WTC11 (cell line): ENCODE measurements at regions not wholly inside any gene's neighbourhood (a gene's known extent, or its start where the extent isn't known, plus 50 kb on each side); places are given as distances from the start of the nearest gene placed in this dataset.

Experiments
- ATAC-seq: fragments of 200-7000 bp; cut with Tn5 transposase; 2 replicates; pipeline ENCODE4 v1.10.0; 2021; ENCODE audit warnings: mild to moderate bottlenecking, moderate library complexity
- CTCF ChIA-PET: fragments of 300-600 bp; sonication (Branson Sonifier 250); formaldehyde crosslinking; loops from one replicate; lab custom pipeline; 2021; ENCODE audit warnings: antibody characterized with exemption; lab: Charles Lee
- POLR2A ChIA-PET: fragments of 350-600 bp; sonication (Branson Sonifier 250); formaldehyde crosslinking; loops from one replicate; lab custom pipeline; 2021; ENCODE audit warnings: antibody characterized with exemption; lab: Charles Lee
- DNase-seq: peaks from one replicate; pipeline ENCODE4 v3.0.0; 2021; ENCODE audit warnings: low spot score
- H3K27ac Mint-ChIP-seq: 2 replicates; pipeline ENCODE4 v1.8.0; 2021; ENCODE audit warnings: mixed read lengths
- H3K27me3 Mint-ChIP-seq: 2 replicates; pipeline ENCODE4 v1.8.0; 2021; ENCODE audit warnings: low read depth, mild to moderate bottlenecking, moderate library complexity, mixed read lengths
- H3K36me3 Mint-ChIP-seq: 2 replicates; pipeline ENCODE4 v1.8.0; 2021; ENCODE audit warnings: mixed read lengths
- H3K4me1 Mint-ChIP-seq: 2 replicates; pipeline ENCODE4 v1.8.0; 2022; ENCODE audit warnings: mixed read lengths
- H3K4me3 Mint-ChIP-seq: 2 replicates; pipeline ENCODE4 v1.8.0; 2021; ENCODE audit warnings: mild to moderate bottlenecking, moderate library complexity, mixed read lengths
- H3K9me3 Mint-ChIP-seq: 2 replicates; pipeline ENCODE4 v1.8.0; 2021; ENCODE audit warnings: mixed read lengths
- CBFB ChIP-seq: sonication (generic); formaldehyde crosslinking; IDR thresholded peaks from 2 replicates; pipeline ENCODE4 v1.8.1; 2022; ENCODE audit warnings: mild to moderate bottlenecking, low read depth, missing genetic modification reagents
- FOXP1 ChIP-seq: sonication (generic); formaldehyde crosslinking; IDR thresholded peaks from 2 replicates; pipeline ENCODE4 v1.8.0; 2022; ENCODE audit warnings: missing genetic modification reagents, mild to moderate bottlenecking, moderate library complexity, borderline replicate concordance
- GTF2I ChIP-seq: fragments of 250-450 bp; sonication (Bioruptor Pico); conservative IDR thresholded peaks from 2 replicates; pipeline ENCODE4 v1.4.0; 2021; ENCODE audit warnings: mild to moderate bottlenecking
- JAZF1 ChIP-seq: fragments of 250-450 bp; sonication (Bioruptor Pico); IDR thresholded peaks from 2 replicates; pipeline ENCODE4 v1.9.0; 2021; ENCODE audit warnings: moderate library complexity, mild to moderate bottlenecking, inconsistent platforms
- JUN ChIP-seq: sonication (generic); formaldehyde crosslinking; IDR thresholded peaks from 2 replicates; pipeline ENCODE4 v1.8.0; 2023; ENCODE audit warnings: mild to moderate bottlenecking, missing genetic modification reagents
- NFATC4 ChIP-seq: fragments of 250-450 bp; sonication (Bioruptor Pico); IDR thresholded peaks from 2 replicates; pipeline ENCODE4 v1.9.0; 2021; ENCODE audit warnings: mild to moderate bottlenecking
- NR1H2 ChIP-seq: sonication (generic); formaldehyde crosslinking; IDR thresholded peaks from 2 replicates; pipeline ENCODE4 v1.9.0; 2021; ENCODE audit warnings: mild to moderate bottlenecking, moderate library complexity, missing genetic modification reagents
- PRRX2 ChIP-seq: fragments of 250-450 bp; sonication (Bioruptor Pico); IDR thresholded peaks from 2 replicates; pipeline ENCODE4 v1.8.0; 2021; ENCODE audit warnings: mild to moderate bottlenecking
- SOX15 ChIP-seq: fragments of 250-450 bp; sonication (Bioruptor Pico); IDR thresholded peaks from 2 replicates; pipeline ENCODE4 v1.9.0; 2021; ENCODE audit warnings: mild to moderate bottlenecking
- TCF7 ChIP-seq: sonication (generic); formaldehyde crosslinking; IDR thresholded peaks from 2 replicates; pipeline ENCODE4 v1.8.0; 2022; ENCODE audit warnings: mild to moderate bottlenecking, low read depth, missing genetic modification reagents, moderate library complexity
- TEAD1 ChIP-seq: sonication (generic); formaldehyde crosslinking; IDR thresholded peaks from 2 replicates; pipeline ENCODE4 v1.8.0; 2022; ENCODE audit warnings: mild to moderate bottlenecking, missing genetic modification reagents
- TEAD4 ChIP-seq: sonication (generic); formaldehyde crosslinking; IDR thresholded peaks from 2 replicates; pipeline ENCODE4 v1.8.0; 2022; ENCODE audit warnings: mild to moderate bottlenecking, missing genetic modification reagents
- TF ChIP-seq, protein P1 (sequence below): sonication (generic); formaldehyde crosslinking; IDR thresholded peaks from 2 replicates; pipeline ENCODE4 v1.8.1; 2022; ENCODE audit warnings: low read depth, mild to moderate bottlenecking, moderate library complexity, missing genetic modification reagents, borderline replicate concordance
- TF ChIP-seq, protein P2 (sequence below): sonication (generic); formaldehyde crosslinking; IDR thresholded peaks from 2 replicates; pipeline ENCODE4 v1.8.1; 2022; ENCODE audit warnings: mild to moderate bottlenecking, moderate library complexity, missing genetic modification reagents
- TF ChIP-seq, protein P3 (sequence below): sonication (generic); formaldehyde crosslinking; conservative IDR thresholded peaks from 2 replicates; pipeline ENCODE4 v1.8.1; 2022; ENCODE audit warnings: mild to moderate bottlenecking, missing genetic modification reagents
- TF ChIP-seq, protein P4 (sequence below): sonication (generic); formaldehyde crosslinking; IDR thresholded peaks from 2 replicates; pipeline ENCODE4 v1.8.1; 2023; ENCODE audit warnings: mild to moderate bottlenecking, missing genetic modification reagents, borderline replicate concordance
- TF ChIP-seq, protein P5 (sequence below): sonication (generic); formaldehyde crosslinking; IDR thresholded peaks from 2 replicates; pipeline ENCODE4 v1.8.1; 2023; ENCODE audit warnings: mild to moderate bottlenecking, missing genetic modification reagents, moderate library complexity
- TF ChIP-seq, protein P6 (sequence below): fragments of 250-450 bp; sonication (Bioruptor Pico); IDR thresholded peaks from 2 replicates; pipeline ENCODE4 v2.1.2; 2022; ENCODE audit warnings: mild to moderate bottlenecking, moderate library complexity
- TF ChIP-seq, protein P7 (sequence below): sonication (generic); formaldehyde crosslinking; IDR thresholded peaks from 2 replicates; pipeline ENCODE4 v1.8.1; 2023; ENCODE audit warnings: mild to moderate bottlenecking, missing genetic modification reagents
- TF ChIP-seq, protein P8 (sequence below): sonication (generic); formaldehyde crosslinking; conservative IDR thresholded peaks from 2 replicates; pipeline ENCODE4 v1.8.1; 2023; ENCODE audit warnings: mild to moderate bottlenecking, low read depth, missing genetic modification reagents, moderate library complexity

DNA sequence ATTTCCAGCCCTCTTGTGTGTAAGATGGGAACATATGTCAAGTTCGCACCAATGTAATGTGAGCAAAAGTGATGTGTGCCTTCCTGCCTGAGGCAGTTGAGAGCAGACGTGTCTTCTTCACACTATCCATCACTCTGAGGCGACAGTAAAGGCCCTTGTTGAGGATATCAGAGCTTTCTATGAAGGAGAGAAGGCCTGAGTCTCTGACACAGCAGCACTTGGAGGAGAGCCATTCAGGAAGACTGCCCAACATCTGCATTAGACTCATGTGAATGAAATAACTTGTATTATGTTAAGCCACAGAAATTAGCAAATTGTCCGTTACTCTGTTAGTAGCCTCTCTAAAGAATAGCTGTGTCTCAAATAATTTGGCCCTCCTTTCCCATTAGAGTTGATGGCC, 108.8 kb upstream of the CCDC54 start:
- ChIA-PET POLR2A (no interaction called here), CTCF (interaction anchor here (0.9 to 2.4 kb wide), 3 partner anchors 62 to 244 kb away, joined by 3 to 9 read pairs (median 3); no protein-coding TSS in a partner anchor)
- DNase-seq = no peak
- no peak overlapping the region for H3K27ac Mint-ChIP-seq
- H3K4me3 Mint-ChIP-seq = no peak overlapping the region
- no peak for TF ChIP-seq NFATC4
- TF ChIP-seq, protein P1, sequence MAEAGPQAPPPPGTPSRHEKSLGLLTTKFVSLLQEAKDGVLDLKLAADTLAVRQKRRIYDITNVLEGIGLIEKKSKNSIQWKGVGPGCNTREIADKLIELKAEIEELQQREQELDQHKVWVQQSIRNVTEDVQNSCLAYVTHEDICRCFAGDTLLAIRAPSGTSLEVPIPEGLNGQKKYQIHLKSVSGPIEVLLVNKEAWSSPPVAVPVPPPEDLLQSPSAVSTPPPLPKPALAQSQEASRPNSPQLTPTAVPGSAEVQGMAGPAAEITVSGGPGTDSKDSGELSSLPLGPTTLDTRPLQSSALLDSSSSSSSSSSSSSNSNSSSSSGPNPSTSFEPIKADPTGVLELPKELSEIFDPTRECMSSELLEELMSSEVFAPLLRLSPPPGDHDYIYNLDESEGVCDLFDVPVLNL (CRISPR knock-in tag) = no peak
- TF ChIP-seq PRRX2 (CRISPR knock-in tag) = no peak
- TF ChIP-seq TEAD1 = no peak
- no peak for TF ChIP-seq JAZF1 (CRISPR knock-in tag)
- ATAC-seq = no peak
- H3K27me3 Mint-ChIP-seq = no peaks in the 10 kb centered on the region; the same call in 1 of the 2 replicates
- no peaks in the 10 kb centered on the region for H3K9me3 Mint-ChIP-seq
- H3K4me1 Mint-ChIP-seq = peaks cover 24% of the 10 kb centered on the region
- H3K36me3 Mint-ChIP-seq = no peaks in the 10 kb centered on the region

DNA sequence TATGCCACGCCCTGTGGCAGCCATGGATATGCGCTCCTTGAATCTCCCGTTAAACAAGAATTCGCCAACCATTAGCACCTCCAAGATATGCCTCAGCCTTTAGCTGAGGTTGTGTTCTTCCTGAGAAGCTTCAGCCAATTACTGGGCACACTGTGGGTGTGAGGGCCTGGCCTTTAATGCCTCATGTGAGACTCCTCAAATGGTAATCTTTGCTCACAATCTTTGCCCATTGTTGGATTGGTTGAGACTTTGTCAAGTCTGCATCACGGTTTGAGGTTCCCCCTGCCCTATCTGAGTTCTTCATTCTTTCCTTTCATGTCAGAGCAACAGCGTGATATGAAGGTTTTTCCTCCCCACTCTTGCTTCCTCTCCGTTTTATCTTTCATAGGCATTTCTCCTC, 108.1 kb upstream of the CCDC54 start:
- DNase-seq = no peak
- no peak overlapping the region for H3K27ac Mint-ChIP-seq
- ChIA-PET POLR2A (no interaction called here), CTCF (interaction anchor here (0.9 to 2.4 kb wide), 6 partner anchors 28 to 243 kb away, joined by 3 to 11 read pairs (median 5); no protein-coding TSS in a partner anchor)
- TF ChIP-seq, protein P2, sequence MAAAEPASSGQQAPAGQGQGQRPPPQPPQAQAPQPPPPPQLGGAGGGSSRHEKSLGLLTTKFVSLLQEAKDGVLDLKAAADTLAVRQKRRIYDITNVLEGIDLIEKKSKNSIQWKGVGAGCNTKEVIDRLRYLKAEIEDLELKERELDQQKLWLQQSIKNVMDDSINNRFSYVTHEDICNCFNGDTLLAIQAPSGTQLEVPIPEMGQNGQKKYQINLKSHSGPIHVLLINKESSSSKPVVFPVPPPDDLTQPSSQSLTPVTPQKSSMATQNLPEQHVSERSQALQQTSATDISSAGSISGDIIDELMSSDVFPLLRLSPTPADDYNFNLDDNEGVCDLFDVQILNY = no peak
- no peak for TF ChIP-seq JUN (CRISPR knock-in tag)
- TF ChIP-seq, protein P3, sequence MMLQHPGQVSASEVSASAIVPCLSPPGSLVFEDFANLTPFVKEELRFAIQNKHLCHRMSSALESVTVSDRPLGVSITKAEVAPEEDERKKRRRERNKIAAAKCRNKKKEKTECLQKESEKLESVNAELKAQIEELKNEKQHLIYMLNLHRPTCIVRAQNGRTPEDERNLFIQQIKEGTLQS = no peak
- TF ChIP-seq FOXP1 (CRISPR knock-in tag) = no peak
- TF ChIP-seq, protein P4, sequence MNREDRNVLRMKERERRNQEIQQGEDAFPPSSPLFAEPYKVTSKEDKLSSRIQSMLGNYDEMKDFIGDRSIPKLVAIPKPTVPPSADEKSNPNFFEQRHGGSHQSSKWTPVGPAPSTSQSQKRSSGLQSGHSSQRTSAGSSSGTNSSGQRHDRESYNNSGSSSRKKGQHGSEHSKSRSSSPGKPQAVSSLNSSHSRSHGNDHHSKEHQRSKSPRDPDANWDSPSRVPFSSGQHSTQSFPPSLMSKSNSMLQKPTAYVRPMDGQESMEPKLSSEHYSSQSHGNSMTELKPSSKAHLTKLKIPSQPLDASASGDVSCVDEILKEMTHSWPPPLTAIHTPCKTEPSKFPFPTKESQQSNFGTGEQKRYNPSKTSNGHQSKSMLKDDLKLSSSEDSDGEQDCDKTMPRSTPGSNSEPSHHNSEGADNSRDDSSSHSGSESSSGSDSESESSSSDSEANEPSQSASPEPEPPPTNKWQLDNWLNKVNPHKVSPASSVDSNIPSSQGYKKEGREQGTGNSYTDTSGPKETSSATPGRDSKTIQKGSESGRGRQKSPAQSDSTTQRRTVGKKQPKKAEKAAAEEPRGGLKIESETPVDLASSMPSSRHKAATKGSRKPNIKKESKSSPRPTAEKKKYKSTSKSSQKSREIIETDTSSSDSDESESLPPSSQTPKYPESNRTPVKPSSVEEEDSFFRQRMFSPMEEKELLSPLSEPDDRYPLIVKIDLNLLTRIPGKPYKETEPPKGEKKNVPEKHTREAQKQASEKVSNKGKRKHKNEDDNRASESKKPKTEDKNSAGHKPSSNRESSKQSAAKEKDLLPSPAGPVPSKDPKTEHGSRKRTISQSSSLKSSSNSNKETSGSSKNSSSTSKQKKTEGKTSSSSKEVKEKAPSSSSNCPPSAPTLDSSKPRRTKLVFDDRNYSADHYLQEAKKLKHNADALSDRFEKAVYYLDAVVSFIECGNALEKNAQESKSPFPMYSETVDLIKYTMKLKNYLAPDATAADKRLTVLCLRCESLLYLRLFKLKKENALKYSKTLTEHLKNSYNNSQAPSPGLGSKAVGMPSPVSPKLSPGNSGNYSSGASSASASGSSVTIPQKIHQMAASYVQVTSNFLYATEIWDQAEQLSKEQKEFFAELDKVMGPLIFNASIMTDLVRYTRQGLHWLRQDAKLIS (CRISPR knock-in tag) = no peak
- TF ChIP-seq TCF7 = no peak
- no peak for TF ChIP-seq SOX15
- TF ChIP-seq GTF2I (CRISPR knock-in tag) = no peak
- TF ChIP-seq, protein P5, sequence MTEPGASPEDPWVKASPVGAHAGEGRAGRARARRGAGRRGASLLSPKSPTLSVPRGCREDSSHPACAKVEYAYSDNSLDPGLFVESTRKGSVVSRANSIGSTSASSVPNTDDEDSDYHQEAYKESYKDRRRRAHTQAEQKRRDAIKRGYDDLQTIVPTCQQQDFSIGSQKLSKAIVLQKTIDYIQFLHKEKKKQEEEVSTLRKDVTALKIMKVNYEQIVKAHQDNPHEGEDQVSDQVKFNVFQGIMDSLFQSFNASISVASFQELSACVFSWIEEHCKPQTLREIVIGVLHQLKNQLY (CRISPR knock-in tag) = no peak
- TF ChIP-seq NR1H2 (CRISPR knock-in tag) = no peak
- TF ChIP-seq, protein P6, sequence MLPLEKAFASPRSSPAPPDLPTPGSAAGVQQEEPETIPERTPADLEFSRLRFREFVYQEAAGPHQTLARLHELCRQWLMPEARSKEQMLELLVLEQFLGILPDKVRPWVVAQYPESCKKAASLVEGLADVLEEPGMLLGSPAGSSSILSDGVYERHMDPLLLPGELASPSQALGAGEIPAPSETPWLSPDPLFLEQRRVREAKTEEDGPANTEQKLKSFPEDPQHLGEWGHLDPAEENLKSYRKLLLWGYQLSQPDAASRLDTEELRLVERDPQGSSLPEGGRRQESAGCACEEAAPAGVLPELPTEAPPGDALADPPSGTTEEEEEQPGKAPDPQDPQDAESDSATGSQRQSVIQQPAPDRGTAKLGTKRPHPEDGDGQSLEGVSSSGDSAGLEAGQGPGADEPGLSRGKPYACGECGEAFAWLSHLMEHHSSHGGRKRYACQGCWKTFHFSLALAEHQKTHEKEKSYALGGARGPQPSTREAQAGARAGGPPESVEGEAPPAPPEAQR (CRISPR knock-in tag) = no peak
- TF ChIP-seq, protein P7, sequence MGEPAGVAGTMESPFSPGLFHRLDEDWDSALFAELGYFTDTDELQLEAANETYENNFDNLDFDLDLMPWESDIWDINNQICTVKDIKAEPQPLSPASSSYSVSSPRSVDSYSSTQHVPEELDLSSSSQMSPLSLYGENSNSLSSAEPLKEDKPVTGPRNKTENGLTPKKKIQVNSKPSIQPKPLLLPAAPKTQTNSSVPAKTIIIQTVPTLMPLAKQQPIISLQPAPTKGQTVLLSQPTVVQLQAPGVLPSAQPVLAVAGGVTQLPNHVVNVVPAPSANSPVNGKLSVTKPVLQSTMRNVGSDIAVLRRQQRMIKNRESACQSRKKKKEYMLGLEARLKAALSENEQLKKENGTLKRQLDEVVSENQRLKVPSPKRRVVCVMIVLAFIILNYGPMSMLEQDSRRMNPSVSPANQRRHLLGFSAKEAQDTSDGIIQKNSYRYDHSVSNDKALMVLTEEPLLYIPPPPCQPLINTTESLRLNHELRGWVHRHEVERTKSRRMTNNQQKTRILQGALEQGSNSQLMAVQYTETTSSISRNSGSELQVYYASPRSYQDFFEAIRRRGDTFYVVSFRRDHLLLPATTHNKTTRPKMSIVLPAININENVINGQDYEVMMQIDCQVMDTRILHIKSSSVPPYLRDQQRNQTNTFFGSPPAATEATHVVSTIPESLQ (CRISPR knock-in tag) = no peak
- TF ChIP-seq TEAD4 (CRISPR knock-in tag) = no peak
- TF ChIP-seq, protein P8, sequence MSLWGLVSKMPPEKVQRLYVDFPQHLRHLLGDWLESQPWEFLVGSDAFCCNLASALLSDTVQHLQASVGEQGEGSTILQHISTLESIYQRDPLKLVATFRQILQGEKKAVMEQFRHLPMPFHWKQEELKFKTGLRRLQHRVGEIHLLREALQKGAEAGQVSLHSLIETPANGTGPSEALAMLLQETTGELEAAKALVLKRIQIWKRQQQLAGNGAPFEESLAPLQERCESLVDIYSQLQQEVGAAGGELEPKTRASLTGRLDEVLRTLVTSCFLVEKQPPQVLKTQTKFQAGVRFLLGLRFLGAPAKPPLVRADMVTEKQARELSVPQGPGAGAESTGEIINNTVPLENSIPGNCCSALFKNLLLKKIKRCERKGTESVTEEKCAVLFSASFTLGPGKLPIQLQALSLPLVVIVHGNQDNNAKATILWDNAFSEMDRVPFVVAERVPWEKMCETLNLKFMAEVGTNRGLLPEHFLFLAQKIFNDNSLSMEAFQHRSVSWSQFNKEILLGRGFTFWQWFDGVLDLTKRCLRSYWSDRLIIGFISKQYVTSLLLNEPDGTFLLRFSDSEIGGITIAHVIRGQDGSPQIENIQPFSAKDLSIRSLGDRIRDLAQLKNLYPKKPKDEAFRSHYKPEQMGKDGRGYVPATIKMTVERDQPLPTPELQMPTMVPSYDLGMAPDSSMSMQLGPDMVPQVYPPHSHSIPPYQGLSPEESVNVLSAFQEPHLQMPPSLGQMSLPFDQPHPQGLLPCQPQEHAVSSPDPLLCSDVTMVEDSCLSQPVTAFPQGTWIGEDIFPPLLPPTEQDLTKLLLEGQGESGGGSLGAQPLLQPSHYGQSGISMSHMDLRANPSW (CRISPR knock-in tag) = no peak
- no peak for TF ChIP-seq CBFB
- no peak overlapping the region for H3K4me3 Mint-ChIP-seq
- H3K36me3 Mint-ChIP-seq = no peaks in the 10 kb centered on the region
- no peaks in the 10 kb centered on the region; the same call in 1 of the 2 replicates for H3K27me3 Mint-ChIP-seq
- H3K4me1 Mint-ChIP-seq = peaks cover 17% of the 10 kb centered on the region
- no peaks in the 10 kb centered on the region for H3K9me3 Mint-ChIP-seq
- no peak for ATAC-seq
